ENCODE measurements at regions not wholly inside any gene's neighbourhood (a gene's known extent, or its start where the extent isn't known, plus 50 kb on each side); places are given as distances from the start of the nearest gene placed in this dataset.

GRCh38 chr9:129419382-129419899 is 201.5 kb downstream of the C9orf50 start:
- Histone ChIP-seq H3K4me3 (IDR thresholded peaks at IDR 0.05; ENCODE audit: insufficient read depth, low read depth, low read length) (no peak overlapping the region), H3K4me1 (ENCODE audit: low read depth, poor library complexity, severe bottlenecking) (peaks cover 4% of the 10 kb centered on the region), H4K20me1 (ENCODE audit: insufficient read depth) (no peaks in the 10 kb centered on the region), H3K9ac (no peak overlapping the region), H2AFZ (ENCODE audit: low read depth) (no peak overlapping the region), H3K27me3 (ENCODE audit: insufficient read depth, low read depth) (no peaks in the 10 kb centered on the region), H3K27ac (no peak overlapping the region), H3K36me3 (ENCODE audit: insufficient read depth) (no peaks in the 10 kb centered on the region), H3K4me2 (no peak overlapping the region), H3K79me2 (ENCODE audit: insufficient read depth, low read depth) (no peaks in the 10 kb centered on the region)
- TF ChIP-seq CTCF (conservative IDR thresholded peaks at IDR 0.05; ENCODE audit: low read depth, low read length): no peak

- H3K27me3 ChIP-seq (ENCODE audit: insufficient read depth, low read depth): no peaks in the 10 kb centered on the region
- no peak overlapping the region for H3K9ac ChIP-seq
- no peak overlapping the region for H3K4me2 ChIP-seq
- H3K36me3 ChIP-seq (ENCODE audit: insufficient read depth): no peaks in the 10 kb centered on the region
- H3K27ac ChIP-seq: no peak overlapping the region
- no peaks in the 10 kb centered on the region for H3K79me2 ChIP-seq (ENCODE audit: insufficient read depth, low read depth)
- no peak for TF ChIP-seq CTCF (conservative IDR thresholded peaks at IDR 0.05; ENCODE audit: low read depth, low read length)
- H3K4me1 ChIP-seq (ENCODE audit: low read depth, poor library complexity, severe bottlenecking): peaks cover 11% of the 10 kb centered on the region
- no peak overlapping the region for H3K4me3 ChIP-seq (IDR thresholded peaks at IDR 0.05; ENCODE audit: insufficient read depth, low read depth, low read length)
- no peaks in the 10 kb centered on the region for H4K20me1 ChIP-seq (ENCODE audit: insufficient read depth)
- H2AFZ ChIP-seq (ENCODE audit: low read depth): no peak overlapping the region
These were observed 202.4 kb downstream of the C9orf50 start for GRCh38 chr9:129418451-129418850.

GRCh38 chr9:129416821-129417539 is 203.9 kb downstream of the C9orf50 start:
- TF ChIP-seq CTCF (conservative IDR thresholded peaks at IDR 0.05; ENCODE audit: low read depth, low read length): no peak
- Histone ChIP-seq H3K4me2 (no peak overlapping the region), H3K27ac (no peak overlapping the region), H3K4me3 (IDR thresholded peaks at IDR 0.05; ENCODE audit: insufficient read depth, low read depth, low read length) (no peak overlapping the region), H3K4me1 (ENCODE audit: low read depth, poor library complexity, severe bottlenecking) (peaks cover 21% of the 10 kb centered on the region), H3K27me3 (ENCODE audit: insufficient read depth, low read depth) (no peaks in the 10 kb centered on the region), H3K36me3 (ENCODE audit: insufficient read depth) (no peaks in the 10 kb centered on the region), H2AFZ (ENCODE audit: low read depth) (no peak overlapping the region), H3K79me2 (ENCODE audit: insufficient read depth, low read depth) (no peaks in the 10 kb centered on the region), H4K20me1 (ENCODE audit: insufficient read depth) (no peaks in the 10 kb centered on the region), H3K9ac (no peak overlapping the region)

- H3K4me1 ChIP-seq (ENCODE audit: low read depth, poor library complexity, severe bottlenecking): peaks cover 21% of the 10 kb centered on the region
- no peaks in the 10 kb centered on the region for H3K36me3 ChIP-seq (ENCODE audit: insufficient read depth)
- H3K9ac ChIP-seq: no peak overlapping the region
- H3K79me2 ChIP-seq (ENCODE audit: insufficient read depth, low read depth): no peaks in the 10 kb centered on the region
- no peak overlapping the region for H2AFZ ChIP-seq (ENCODE audit: low read depth)
- no peak overlapping the region for H3K27ac ChIP-seq
- TF ChIP-seq CTCF (conservative IDR thresholded peaks at IDR 0.05; ENCODE audit: low read depth, low read length): no peak
- H4K20me1 ChIP-seq (ENCODE audit: insufficient read depth): no peaks in the 10 kb centered on the region
- H3K4me3 ChIP-seq (IDR thresholded peaks at IDR 0.05; ENCODE audit: insufficient read depth, low read depth, low read length): no peak overlapping the region
- no peak overlapping the region for H3K4me2 ChIP-seq
- no peaks in the 10 kb centered on the region for H3K27me3 ChIP-seq (ENCODE audit: insufficient read depth, low read depth)
These were observed 204.8 kb downstream of the C9orf50 start for GRCh38 chr9:129415942-129416651.
